Esophagus squamous epithelium (tissue), 4 donors: ENCODE measurements at regions not wholly inside any gene's neighbourhood (a gene's known extent, or its start where the extent isn't known, plus 50 kb on each side); places are given as distances from the start of the nearest gene placed in this dataset.

ENCODE experiments used
- CTCF ChIP-seq, 6 experiments: fragments of 450-650 bp in 4 of 6; fragments of 200-600 bp in 2 of 6; sonication (generic) in 2 of 6; IDR thresholded peaks; one replicate each; pipeline ENCODE4 v1.5.1; 2016 to 2019; ENCODE audit warnings: antibody characterized with exemption in 6 of 6, mild to moderate bottlenecking in 4 of 6, moderate library complexity in 4 of 6
- POLR2A ChIP-seq, 4 donors: fragments of 450-650 bp; IDR thresholded peaks; one replicate each; pipeline ENCODE4 v1.6.1; 2017; ENCODE audit warnings: antibody characterized with exemption in 4 of 4, mild to moderate bottlenecking in 4 of 4, moderate library complexity in 3 of 4

- TF ChIP-seq CTCF (IDR thresholded peaks at IDR 0.05) (no peak), POLR2A (IDR thresholded peaks at IDR 0.05) (no peak)
Measured at GRCh38 chr4:181278941-181279340, 964.3 kb upstream of the TENM3 start.
